ENCODE measurements at regions not wholly inside any gene's neighbourhood (a gene's known extent, or its start where the extent isn't known, plus 50 kb on each side); places are given as distances from the start of the nearest gene placed in this dataset.

GRCh38 chr5:18985171-18985758 lies 1002.7 kb downstream of the CDH18 start:
- no peak overlapping the region for H3K27ac ChIP-seq (ENCODE audit: insufficient read length, low read depth, low read length)

More at GRCh38 chr5:18985171-18985758, 1002.7 kb downstream of the CDH18 start:
- no peaks in the 10 kb centered on the region for H3K27me3 Mint-ChIP-seq (ENCODE audit: low read depth)
- Histone ChIP-seq H3K4me2 (ENCODE audit: insufficient read depth, insufficient read length, low read length) (no peak overlapping the region), H3K4me1 (ENCODE audit: insufficient read depth, low read length) (peaks cover 2% of the 10 kb centered on the region; the same call in 1 of the 2 replicates), H3T11ph (ENCODE audit: low read length) (no peak overlapping the region), H3K79me1 (ENCODE audit: insufficient read depth, low read depth, low read length, poor library complexity, severe bottlenecking) (no peaks in the 10 kb centered on the region), H3K14ac (ENCODE audit: insufficient read depth, low read length) (no peak overlapping the region), H2BK5ac (ENCODE audit: insufficient read length, low read length) (no peak overlapping the region), H3K23me2 (ENCODE audit: insufficient read length, low read depth, low read length, poor library complexity, severe bottlenecking) (no peaks in the 10 kb centered on the region), H3K9me3 (ENCODE audit: control insufficient read depth, low read depth, low read length) (no peaks in the 10 kb centered on the region), H3K9ac (ENCODE audit: extremely low read depth, insufficient read length, low read length) (no peak overlapping the region), H3K23ac (ENCODE audit: insufficient read length, low read depth, low read length) (no peak overlapping the region), H3K79me2 (ENCODE audit: insufficient read depth, low read length) (no peaks in the 10 kb centered on the region), H3K27me3 (ENCODE audit: insufficient read depth, low read length) (no peaks in the 10 kb centered on the region), H4K20me1 (ENCODE audit: control insufficient read depth, insufficient read depth, insufficient read length) (no peaks in the 10 kb centered on the region), H2AK5ac (ENCODE audit: insufficient read length, low read length) (no peak overlapping the region), H2BK15ac (ENCODE audit: low read depth, low read length) (no peak overlapping the region), H2BK120ac (ENCODE audit: low read depth, low read length, poor library complexity, severe bottlenecking) (no peak overlapping the region), H3K4ac (ENCODE audit: low read depth, low read length) (no peak overlapping the region), H2BK12ac (ENCODE audit: insufficient read length, low read depth, low read length) (no peak overlapping the region), H3K18ac (ENCODE audit: insufficient read length, low read depth, low read length) (no peak overlapping the region), H4K91ac (ENCODE audit: insufficient read length, low read depth, low read length) (no peak overlapping the region), H4K8ac (replicated peaks; ENCODE audit: insufficient read length, low read depth, low read length) (no peak overlapping the region), H3K56ac (ENCODE audit: insufficient read length, low read depth, low read length) (no peak overlapping the region), H2AFZ (ENCODE audit: low read length) (no peak overlapping the region), H4K5ac (ENCODE audit: insufficient read length, low read depth, low read length) (no peak overlapping the region), H2BK20ac (ENCODE audit: low read depth, low read length, poor library complexity, severe bottlenecking) (no peak overlapping the region)
- WGBS (ENCODE audit: extremely low coverage, insufficient read length, low lambda C conversion rate) = no CpG with 5 or more reads among the region's 5 CpGs
- H3K27ac Mint-ChIP-seq = peak overlapping the region in 1 of 3 experiments; percentile 88; a peak in 2 of 7 replicates
- H3K9me3 Mint-ChIP-seq = peaks cover 8 to 10% of the 10 kb centered on the region in 2 experiments; a peak in 3 of 5 replicates
- no peak for TF ChIP-seq CTCF (conservative IDR thresholded peaks at IDR 0.05)
- no peak for DNase-seq
- H3K4me3 Mint-ChIP-seq = peak overlapping the region in 1 of 2 experiments; percentile 28; a peak in 1 of 5 replicates
- H3K36me3 Mint-ChIP-seq (ENCODE audit: insufficient read depth in 1 of 3, low read depth in 3 of 3) = peaks cover 1 to 5% (median 4%) of the 10 kb centered on the region in 3 experiments; a peak in 6 of 7 replicates
- H3K4me1 Mint-ChIP-seq = peaks cover 26% of the 10 kb centered on the region in 2 experiments

Data from H9 (cell line).